Lung (tissue), 11 donors: ENCODE measurements at regions not wholly inside any gene's neighbourhood (a gene's known extent, or its start where the extent isn't known, plus 50 kb on each side); places are given as distances from the start of the nearest gene placed in this dataset.

Experiments used
- ATAC-seq: fragments of 200-7000 bp; cut with Tn5 transposase; one replicate; pipeline ENCODE4 v1.9.1; 2020; ENCODE audit warnings: moderate number of reproducible peaks; ENCODE audit not compliant: insufficient read depth, low FRiP score
- DNase-seq, 3 donors: peaks; one replicate each; pipeline ENCODE4 v3.0.0-alpha.2; 2013 to 2017
- H3K27ac ChIP-seq, 2 donors: one replicate each; pipeline ENCODE4 v1.5.1; 2013; ENCODE audit warnings: mild to moderate bottlenecking in 2 of 2, moderate library complexity in 2 of 2, control low read depth in 1 of 2, inconsistent platforms in 1 of 2, low read depth in 1 of 2, low read length in 1 of 2
- H3K27me3 ChIP-seq, 3 donors: one replicate each; pipeline ENCODE4 v1.5.1; 2013; ENCODE audit warnings: low read length in 2 of 3; ENCODE audit not compliant: control insufficient read depth in 3 of 3, insufficient read depth in 3 of 3
- H3K36me3 ChIP-seq, 4 donors: one replicate each; pipeline ENCODE4 v1.5.1; 2013; ENCODE audit warnings: low read length in 4 of 4, mild to moderate bottlenecking in 1 of 4, moderate library complexity in 1 of 4; ENCODE audit not compliant: control insufficient read depth in 4 of 4, insufficient read depth in 4 of 4
- H3K4me1 ChIP-seq, 5 donors: one replicate each; pipeline ENCODE4 v1.5.1; 2013; ENCODE audit warnings: low read length in 5 of 5, mild to moderate bottlenecking in 2 of 5, moderate library complexity in 1 of 5; ENCODE audit not compliant: control insufficient read depth in 5 of 5, insufficient read depth in 5 of 5
- H3K4me3 ChIP-seq: one replicate; pipeline ENCODE4 v1.5.1; 2013; ENCODE audit warnings: mild to moderate bottlenecking, control low read depth, moderate library complexity
- H3K9ac ChIP-seq, 2 donors: one replicate each; pipeline ENCODE4 v1.5.1; 2013; ENCODE audit warnings: low read length in 2 of 2, control low read depth in 1 of 2; ENCODE audit not compliant: insufficient read depth in 1 of 2
- H3K9me3 ChIP-seq, 4 donors: one replicate each; pipeline ENCODE4 v1.5.1; 2013; ENCODE audit warnings: low read length in 3 of 4, mild to moderate bottlenecking in 1 of 4, moderate library complexity in 1 of 4; ENCODE audit not compliant: control insufficient read depth in 4 of 4, insufficient read depth in 3 of 4
- WGBS, 2 donors: extraction: QIAGEN DNeasy Blood & Tissue Kit; methylation state at CpG; one replicate each; pipeline ENCODE4 v1.1.7; 2013; 5-methylcytosine and 5-hydroxymethylcytosine counted together
- TF ChIP-seq, protein P1 (sequence below): IDR thresholded peaks from 2 replicates; pipeline ENCODE4 v1.5.1; 2012; ENCODE audit warnings: mild to moderate bottlenecking; ENCODE audit errors: control extremely low read depth, extremely low read depth
- donor health status: control.
- donor health status: control.
- donor health status: Bipolar disorder and iron deficiency.
- donor health status: healthy.
- donor health status: DM: yes; HTN: yes; CAD: no.

DNA sequence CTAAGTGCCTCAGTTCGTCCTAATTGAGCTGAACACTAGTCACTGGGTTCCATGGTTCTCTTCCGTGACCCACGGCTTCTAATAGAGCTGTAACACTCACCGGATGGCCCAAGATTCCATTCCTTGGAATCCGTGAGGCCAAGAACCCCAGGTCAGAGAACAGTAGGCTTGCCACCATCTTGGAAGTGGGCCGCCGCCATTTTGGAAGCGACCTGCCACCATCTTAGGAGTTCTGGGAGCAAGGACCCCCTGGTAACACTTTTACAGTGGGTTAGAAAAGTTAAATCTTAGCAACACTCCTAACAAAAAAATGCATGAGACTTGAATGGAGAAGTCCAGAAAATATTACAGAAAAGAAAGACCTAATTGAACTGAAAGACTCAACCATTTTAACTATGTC is 84.5 kb downstream of the TMEM18 start:
- Histone ChIP-seq H3K27ac (no peak overlapping the region), H3K4me3 (no peak overlapping the region), H3K27me3 (no peaks in the 10 kb centered on the region), H3K4me1 (peaks cover 0 to 19% (median 0%) of the 10 kb centered on the region in 5 donors), H3K36me3 (no peaks in the 10 kb centered on the region), H3K9me3 (no peaks in the 10 kb centered on the region), H3K9ac (no peak overlapping the region)
- TF ChIP-seq, protein P1, sequence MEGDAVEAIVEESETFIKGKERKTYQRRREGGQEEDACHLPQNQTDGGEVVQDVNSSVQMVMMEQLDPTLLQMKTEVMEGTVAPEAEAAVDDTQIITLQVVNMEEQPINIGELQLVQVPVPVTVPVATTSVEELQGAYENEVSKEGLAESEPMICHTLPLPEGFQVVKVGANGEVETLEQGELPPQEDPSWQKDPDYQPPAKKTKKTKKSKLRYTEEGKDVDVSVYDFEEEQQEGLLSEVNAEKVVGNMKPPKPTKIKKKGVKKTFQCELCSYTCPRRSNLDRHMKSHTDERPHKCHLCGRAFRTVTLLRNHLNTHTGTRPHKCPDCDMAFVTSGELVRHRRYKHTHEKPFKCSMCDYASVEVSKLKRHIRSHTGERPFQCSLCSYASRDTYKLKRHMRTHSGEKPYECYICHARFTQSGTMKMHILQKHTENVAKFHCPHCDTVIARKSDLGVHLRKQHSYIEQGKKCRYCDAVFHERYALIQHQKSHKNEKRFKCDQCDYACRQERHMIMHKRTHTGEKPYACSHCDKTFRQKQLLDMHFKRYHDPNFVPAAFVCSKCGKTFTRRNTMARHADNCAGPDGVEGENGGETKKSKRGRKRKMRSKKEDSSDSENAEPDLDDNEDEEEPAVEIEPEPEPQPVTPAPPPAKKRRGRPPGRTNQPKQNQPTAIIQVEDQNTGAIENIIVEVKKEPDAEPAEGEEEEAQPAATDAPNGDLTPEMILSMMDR = no peak
- no peak for DNase-seq
- no peak for ATAC-seq
- WGBS, 2 donors = 93 to 94% methylated on average over 8 of the region's 8 CpGs

DNA sequence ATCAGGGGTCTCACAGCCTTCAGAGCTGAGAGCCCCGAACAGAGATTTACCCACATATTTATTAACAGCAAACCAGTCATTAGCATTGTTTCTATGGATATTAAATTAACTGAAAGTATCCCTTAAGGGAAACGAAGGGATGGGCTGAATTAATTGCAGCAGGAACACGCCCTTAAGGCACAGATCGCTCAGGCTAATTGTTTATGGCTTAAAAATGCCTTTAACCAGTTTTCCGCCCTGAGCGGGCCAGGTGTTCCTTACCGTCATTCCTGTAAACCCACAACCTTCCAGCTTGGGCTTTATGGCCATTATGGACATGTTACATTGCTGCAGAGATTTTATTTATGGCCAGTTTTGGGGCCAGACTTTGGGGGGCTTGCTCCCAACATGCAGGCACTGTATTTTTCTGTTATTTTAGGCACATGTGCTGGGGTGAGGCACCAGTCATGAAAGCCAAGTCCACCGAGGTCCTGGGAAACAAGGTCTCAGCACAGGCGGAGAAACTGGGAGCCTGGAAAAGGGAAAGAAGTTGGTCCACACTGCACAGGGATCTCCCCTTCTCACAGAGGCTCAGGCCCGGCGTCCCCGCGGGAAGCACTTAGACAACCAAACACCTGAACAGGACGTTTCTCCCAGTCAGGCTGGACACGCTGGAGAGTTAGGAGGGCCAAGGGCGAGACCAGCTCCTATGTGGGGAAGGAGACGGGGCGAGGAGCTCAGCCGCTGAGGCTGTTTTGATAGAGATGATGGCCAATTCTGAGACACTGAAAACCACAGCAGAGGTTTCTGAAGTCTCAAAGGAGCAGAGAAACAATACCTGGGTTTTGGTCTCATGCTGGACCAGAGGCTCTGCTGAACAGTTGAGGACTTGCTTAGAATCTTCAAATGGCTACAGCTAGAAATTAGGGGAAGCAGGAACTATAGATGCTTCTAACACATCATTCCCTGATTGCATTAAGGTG is 86.7 kb downstream of the TMEM18 start:
- H3K27ac ChIP-seq = no peak overlapping the region
- no peaks in the 10 kb centered on the region for H3K27me3 ChIP-seq
- no peak for DNase-seq
- ATAC-seq = no peak
- peaks cover 0 to 2% (median 0%) of the 10 kb centered on the region in 5 donors for H3K4me1 ChIP-seq
- no peak overlapping the region for H3K4me3 ChIP-seq
- no peak overlapping the region for H3K9ac ChIP-seq
- TF ChIP-seq, protein P1 = no peak
- peaks cover 0 to 2% (median 0%) of the 10 kb centered on the region in 4 donors for H3K9me3 ChIP-seq
- H3K36me3 ChIP-seq = no peaks in the 10 kb centered on the region
- 84 to 86% methylated on average over 19 of the region's 19 CpGs for WGBS, 2 donors

DNA sequence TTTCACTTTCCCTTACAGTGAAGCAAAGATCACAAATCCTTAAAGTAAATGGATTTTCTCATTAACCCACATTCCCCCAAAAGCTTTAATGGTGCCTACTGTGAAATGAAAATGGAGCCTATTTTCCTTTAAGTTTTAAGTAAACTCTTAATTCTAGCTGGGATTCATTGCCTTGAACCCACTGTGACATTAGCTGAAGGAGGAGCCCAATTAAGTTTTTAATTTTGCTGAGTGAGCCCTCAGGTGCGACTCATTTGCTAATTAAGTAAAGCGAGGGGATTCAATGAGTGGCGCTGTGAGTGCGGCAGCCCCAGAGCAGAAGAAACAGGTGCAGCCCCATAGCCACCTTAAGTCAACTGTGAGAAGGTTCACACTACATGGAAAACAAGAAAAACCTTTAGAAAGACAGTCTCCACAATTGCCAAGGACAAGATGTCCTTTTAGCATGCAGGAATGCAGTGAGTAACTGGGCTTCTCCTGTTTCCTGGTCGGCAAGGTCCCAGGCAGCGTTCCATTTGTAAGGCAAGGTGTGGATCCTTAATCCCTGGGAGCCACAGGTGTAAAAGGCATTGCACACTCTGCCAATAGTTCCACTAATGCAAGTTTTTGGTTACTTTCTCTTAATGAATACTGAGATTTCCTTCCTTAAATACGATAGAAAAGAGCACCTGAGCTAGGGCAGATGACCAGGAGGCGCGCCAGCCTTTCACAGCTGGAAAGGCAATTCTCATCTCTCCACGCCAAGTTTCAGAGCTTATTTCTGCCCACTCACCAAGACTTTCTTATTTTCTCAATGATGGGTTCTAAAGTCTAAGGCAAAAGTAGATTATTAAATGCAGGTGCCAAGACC is 87.7 kb downstream of the TMEM18 start:
- Histone ChIP-seq H3K9ac (no peak overlapping the region), H3K36me3 (no peaks in the 10 kb centered on the region), H3K27ac (no peak overlapping the region), H3K4me3 (no peak overlapping the region), H3K9me3 (peaks cover 0 to 2% (median 0%) of the 10 kb centered on the region in 4 donors), H3K4me1 (peaks cover 0 to 2% (median 0%) of the 10 kb centered on the region in 5 donors), H3K27me3 (no peaks in the 10 kb centered on the region)
- WGBS, 2 donors = 88 to 90% methylated on average over 10 of the region's 10 CpGs
- DNase-seq = no peak
- TF ChIP-seq, protein P1 = no peak
- no peak for ATAC-seq
